Posterior cingulate gyrus (tissue), 11 donors: ENCODE measurements at regions not wholly inside any gene's neighbourhood (a gene's known extent, or its start where the extent isn't known, plus 50 kb on each side); places are given as distances from the start of the nearest gene placed in this dataset.

Experiments
- DNase-seq, 10 donors: peaks; one replicate each; pipeline versions ENCODE4 v3.0.0 to v3.0.0-alpha.2; 2020 to 2021; ENCODE audit warnings: mixed read lengths in 3 of 10
- intact Hi-C: fragments of 100-400 bp; cut with DNase I; formaldehyde crosslinking; loops from one replicate; pipeline ENCODE4 v1.15.1; 2023

- intact Hi-C loops: no loop called here
- no peak for DNase-seq
Measured at GRCh38 chr16:8292271-8292670, 298.0 kb downstream of the TMEM114 start.

GRCh38 chr16:8286348-8286747 is 304.0 kb downstream of the TMEM114 start:
- no peak for DNase-seq
- intact Hi-C loops: no loop called here

DNA sequence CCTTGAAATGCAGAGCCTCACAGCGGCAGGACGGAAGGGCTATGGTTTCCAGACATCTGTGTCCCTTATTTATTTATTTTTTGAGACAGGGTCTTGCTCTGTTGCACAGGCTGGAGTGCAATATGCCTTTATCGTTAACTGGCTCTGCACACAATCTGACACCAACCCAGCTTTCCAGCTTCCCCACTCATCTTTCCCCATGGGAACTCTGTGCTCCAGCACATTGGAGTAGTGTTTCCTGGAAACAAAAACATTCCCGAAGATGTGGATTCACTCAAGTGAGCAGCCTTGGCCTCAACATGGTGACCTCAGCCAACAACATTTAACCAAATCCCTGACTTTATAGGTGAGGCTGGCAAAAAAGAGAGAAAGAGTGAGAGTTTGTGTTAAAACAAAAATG is 307.1 kb downstream of the TMEM114 start:
- intact Hi-C loops: no loop called here
- no peak for DNase-seq

- intact Hi-C loops: no loop called here
- no peak for DNase-seq
Measured at GRCh38 chr16:8278031-8278580, 312.2 kb downstream of the TMEM114 start.

DNA sequence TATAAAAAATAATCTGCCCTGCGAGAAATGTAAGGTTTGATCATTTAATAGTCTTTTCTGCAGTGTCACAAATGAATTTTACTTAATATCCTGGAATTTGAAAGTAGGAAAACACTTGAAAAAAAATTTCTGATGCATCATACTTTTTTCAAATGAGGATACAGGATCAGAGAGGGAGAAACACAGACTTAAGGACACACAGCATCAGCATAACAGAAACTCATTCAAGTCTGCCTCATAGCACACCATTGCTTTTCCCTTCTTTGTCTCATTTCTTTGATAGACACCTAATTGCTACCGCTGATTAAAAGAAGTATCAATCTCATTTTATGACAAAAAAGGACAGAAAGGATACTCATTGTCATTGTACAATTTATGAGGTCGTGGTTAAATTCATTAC is 319.0 kb downstream of the TMEM114 start:
- no peak for DNase-seq
- intact Hi-C loops: no loop called here

- DNase-seq: no peak
- intact Hi-C loops: no loop called here
Measured at GRCh38 chr16:8262299-8262698, 328.0 kb downstream of the TMEM114 start.

DNA sequence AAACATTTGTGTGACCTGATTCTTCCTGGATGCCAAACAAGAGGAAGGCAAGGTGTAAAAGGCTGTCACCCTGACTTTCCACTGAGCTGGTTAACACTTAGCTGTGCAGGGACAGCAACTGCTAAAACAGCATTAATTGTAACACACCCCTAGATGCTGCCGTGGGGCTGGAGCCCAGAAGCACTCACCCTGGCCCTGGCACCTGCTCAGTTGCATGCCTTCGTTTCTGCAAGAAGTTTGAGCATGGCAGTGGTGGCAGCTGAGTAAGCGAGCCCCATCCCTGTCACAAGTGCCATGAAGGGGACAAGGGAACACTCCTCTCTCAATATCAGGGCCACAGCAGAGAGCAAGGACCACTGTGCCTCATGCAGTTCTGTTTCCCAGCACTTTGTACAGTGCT is 330.2 kb downstream of the TMEM114 start:
- intact Hi-C loops: no loop called here
- peak in 1 of 10 donors; percentile 76 for DNase-seq

DNA sequence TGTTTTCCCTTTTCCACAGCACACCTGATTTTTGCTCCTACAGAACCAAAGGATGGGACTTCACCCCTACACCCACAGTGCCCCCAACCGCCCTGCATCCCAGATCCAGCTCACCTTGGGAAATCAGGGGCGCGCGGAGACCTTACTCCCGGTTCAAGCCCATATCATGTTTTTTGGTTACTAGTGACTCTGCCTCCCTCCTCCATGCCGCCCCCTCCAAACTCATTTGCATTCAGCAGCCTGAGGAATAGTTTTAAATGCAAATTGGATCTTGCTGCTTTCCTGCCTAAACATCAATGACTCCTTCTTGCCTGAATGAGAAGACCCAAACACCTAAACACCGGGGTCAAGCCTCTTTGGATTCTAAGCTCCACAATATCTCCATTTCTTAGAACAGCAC is 331.8 kb downstream of the TMEM114 start:
- intact Hi-C loops: no loop called here
- DNase-seq: peak in 2 of 10 donors; percentile 13 to 68

- intact Hi-C loops: no loop called here
- DNase-seq: no peak
Measured at GRCh38 chr16:8257561-8257960, 332.8 kb downstream of the TMEM114 start.

DNA sequence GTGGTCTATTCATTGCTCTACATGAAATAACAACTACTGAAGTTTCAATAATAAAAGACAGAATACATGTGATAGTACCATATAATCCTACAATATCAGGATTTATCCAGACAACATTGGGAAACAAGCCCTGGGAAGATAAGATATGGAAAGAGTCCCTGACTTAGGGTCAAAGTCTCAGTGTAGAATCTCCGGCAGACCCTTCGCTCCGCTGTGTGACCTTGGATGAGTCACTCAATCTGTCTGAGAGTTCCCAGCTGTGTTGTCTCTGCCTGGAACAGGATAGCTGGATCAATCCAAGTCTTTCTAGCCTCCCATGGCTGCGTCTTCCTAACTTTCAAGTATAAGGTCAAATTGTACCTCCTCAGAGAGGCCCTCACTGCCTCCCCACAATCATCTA is 335.9 kb downstream of the TMEM114 start:
- intact Hi-C loops: no loop called here
- DNase-seq: no peak

- DNase-seq: no peak
- intact Hi-C loops: no loop called here
Measured at GRCh38 chr16:8253718-8254117, 336.6 kb downstream of the TMEM114 start.

GRCh38 chr16:8251727-8252126 is 338.6 kb downstream of the TMEM114 start:
- intact Hi-C loops: no loop called here
- DNase-seq: no peak

- intact Hi-C loops: no loop called here
- no peak for DNase-seq
Measured at GRCh38 chr16:8251298-8251697, 339.0 kb downstream of the TMEM114 start.

GRCh38 chr16:8247993-8248392 is 342.3 kb downstream of the TMEM114 start:
- intact Hi-C loops: no loop called here

DNA sequence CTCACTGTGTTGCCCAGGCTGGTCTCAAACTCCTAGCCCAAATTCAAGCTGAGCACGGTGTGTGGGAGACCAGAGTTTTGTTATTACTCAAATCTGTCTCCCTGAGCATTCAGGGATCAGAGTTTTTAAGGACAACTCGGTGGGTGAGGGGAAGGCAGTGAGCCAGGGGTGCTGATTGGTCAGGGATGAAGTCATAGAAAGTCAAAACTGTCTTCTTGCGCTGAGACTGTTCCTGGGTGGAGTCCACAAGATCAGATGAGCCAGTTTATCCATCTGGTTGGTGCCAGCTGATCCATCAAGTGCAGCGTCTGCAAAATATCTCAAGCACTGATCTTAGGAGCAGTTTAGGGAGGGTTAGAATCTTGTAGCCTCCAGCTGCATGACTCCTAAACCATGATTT is 346.3 kb downstream of the TMEM114 start:
- no peak for DNase-seq

More at GRCh38 chr16:8247993-8248392, 342.3 kb downstream of the TMEM114 start:
- DNase-seq: no peak

DNA sequence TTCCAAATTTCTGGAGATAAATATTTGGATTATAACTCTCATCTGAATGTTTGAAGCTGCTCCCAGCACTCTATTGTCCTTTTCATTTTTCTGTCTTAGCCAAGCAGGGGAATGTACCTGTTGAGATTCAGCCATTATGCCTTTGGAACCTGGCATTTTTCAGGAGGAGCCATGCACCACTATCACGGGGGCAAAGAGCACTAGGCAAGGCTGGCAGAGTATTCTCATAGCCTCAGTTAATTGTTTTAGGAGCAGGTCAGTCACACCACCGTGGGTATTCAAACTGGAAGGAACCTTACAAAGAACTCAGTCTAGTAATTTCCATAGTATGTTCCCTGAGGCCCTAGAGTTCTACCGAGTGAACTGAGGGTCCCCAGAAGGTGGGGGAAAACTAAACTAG is 348.9 kb downstream of the TMEM114 start:
- DNase-seq: no peak
- intact Hi-C loops: no loop called here

More for the DNA sequence above, 346.3 kb downstream of the TMEM114 start:
- intact Hi-C loops: no loop called here

GRCh38 chr16:8239443-8239842 is 350.9 kb downstream of the TMEM114 start:
- no peak for DNase-seq
- intact Hi-C loops: no loop called here

GRCh38 chr16:8237452-8237851 is 352.9 kb downstream of the TMEM114 start:
- intact Hi-C loops: no loop called here
- no peak for DNase-seq

- intact Hi-C loops: no loop called here
- no peak for DNase-seq
Measured at GRCh38 chr16:8236816-8237215, 353.5 kb downstream of the TMEM114 start.

DNA sequence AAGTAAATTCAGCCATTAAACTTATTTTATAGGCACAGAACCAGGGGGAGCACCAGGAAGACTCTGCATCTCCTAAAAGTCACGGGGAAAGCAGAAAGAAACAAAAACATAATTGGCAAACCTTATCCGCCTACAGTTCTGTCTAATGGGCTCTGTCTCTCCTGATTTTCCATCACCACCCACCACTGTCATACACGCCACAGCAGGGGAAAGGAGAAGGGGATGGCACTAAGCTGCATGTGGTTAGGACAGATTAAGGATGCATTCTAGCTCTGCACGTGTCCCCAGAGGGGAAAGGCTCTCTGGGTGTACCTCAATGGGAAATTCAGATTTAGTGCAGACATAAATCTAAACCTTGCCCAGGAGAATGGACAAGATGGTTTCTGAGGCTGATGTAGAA is 359.8 kb downstream of the TMEM114 start:
- no peak for DNase-seq
- intact Hi-C loops: no loop called here

- intact Hi-C loops: no loop called here
- DNase-seq: no peak
Measured at GRCh38 chr16:8229011-8229520, 361.2 kb downstream of the TMEM114 start.

- intact Hi-C loops: no loop called here
- DNase-seq: no peak
Measured at GRCh38 chr16:8217201-8217600, 373.1 kb downstream of the TMEM114 start.

DNA sequence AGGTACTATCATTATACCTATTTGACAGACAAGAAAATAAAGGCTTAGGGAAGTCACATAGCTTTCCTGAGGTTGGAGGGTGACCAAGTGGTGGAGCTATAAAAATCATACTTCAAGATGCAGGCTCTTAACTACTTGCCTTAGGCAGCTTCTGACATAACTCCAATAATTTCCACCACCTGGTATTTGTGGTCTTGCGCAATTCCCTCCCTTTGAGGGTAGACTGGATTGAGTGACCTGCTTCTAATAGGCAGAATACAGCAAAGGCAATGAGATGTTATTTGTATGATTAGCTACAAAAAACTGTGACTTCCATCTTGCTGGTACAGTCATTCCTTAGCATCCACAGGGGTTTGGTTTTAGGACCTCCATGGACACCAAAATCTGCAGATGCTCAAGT is 385.5 kb downstream of the TMEM114 start:
- DNase-seq: no peak
- intact Hi-C loops: no loop called here
